ENCODE measurements at regions not wholly inside any gene's neighbourhood (a gene's known extent, or its start where the extent isn't known, plus 50 kb on each side); places are given as distances from the start of the nearest gene placed in this dataset.
"Not testable (repeated sequence)": the region's sequence is repeated elsewhere in the genome, so short reads cannot be mapped to it uniquely, and the experiment has no call there.

DNA sequence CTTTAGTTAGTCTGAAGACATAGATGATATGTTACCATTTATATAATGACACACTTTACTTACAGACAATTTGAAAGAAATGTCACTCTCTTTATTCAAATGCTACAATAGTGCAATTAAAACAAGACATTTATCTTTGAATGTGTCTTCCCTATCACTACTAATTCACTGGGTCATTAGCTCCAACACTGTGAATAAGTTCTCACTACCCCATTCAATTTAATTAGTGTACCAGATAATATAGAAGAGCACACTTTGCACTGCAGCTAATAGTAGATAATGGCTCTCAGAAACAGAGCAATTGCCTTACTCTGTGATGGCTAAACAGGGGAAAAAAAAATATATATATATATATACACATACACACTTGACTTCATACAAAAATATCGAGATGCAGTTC, 497.0 kb downstream of the DTWD2 start:
- no peaks in the 10 kb centered on the region for H3K36me3 ChIP-seq (ENCODE audit: control insufficient read depth in 3 of 3, insufficient read depth in 2 of 3, low read depth in 1 of 3, low read length in 3 of 3)
- H3K27me3 ChIP-seq (ENCODE audit: control insufficient read depth in 3 of 3, insufficient read depth in 3 of 3, low read length in 3 of 3), result no peaks in the 10 kb centered on the region
- H3K4me3 ChIP-seq (ENCODE audit: low read depth in 1 of 3, low read length in 3 of 3), result no peak overlapping the region
- no peak for FAIRE-seq
- whole genome bisulfite sequencing, 3 donors, result 77 to 98% (median 87%) methylated on average over 1 of the region's 1 CpG
- H3K27ac ChIP-seq (ENCODE audit: low read depth in 1 of 3, low read length in 2 of 3), result no peak overlapping the region
- no peak for DNase-seq
- H3K9me3 ChIP-seq (ENCODE audit: control insufficient read depth in 2 of 2, insufficient read depth in 1 of 2, low read depth in 1 of 2, low read length in 1 of 2), result no peaks in the 10 kb centered on the region
- H3K4me1 ChIP-seq (ENCODE audit: control insufficient read depth in 3 of 3, insufficient read depth in 2 of 3, low read depth in 1 of 3, low read length in 2 of 3), result no peaks in the 10 kb centered on the region

DNA sequence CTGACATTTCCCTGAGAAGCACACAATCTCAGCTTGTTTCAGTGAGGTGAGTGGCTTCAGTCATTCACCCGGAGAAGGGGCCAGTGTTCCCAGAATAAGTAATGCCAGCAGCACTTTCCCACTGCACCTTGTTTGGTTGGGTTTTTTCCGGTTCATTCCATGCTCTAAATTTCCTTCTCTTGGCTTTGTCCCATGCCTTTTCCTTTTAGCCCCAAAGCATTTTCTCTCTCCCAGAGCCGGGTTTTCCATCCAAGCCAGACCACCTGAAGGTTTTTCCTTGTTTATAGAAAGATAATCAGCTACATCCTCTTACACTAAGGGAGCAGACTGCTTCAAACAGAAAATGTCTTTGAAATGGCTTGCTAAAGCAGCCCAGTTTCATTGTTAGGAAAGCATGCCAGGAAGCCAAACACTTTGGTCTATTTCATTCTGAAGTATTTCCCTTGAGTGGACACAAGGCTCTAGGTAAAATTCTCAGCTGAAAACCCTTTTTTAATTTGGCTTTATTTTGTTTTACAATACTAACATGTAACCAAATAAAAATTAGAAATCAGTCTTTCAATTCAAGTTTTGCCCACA, 501.6 kb downstream of the DTWD2 start:
- DNase-seq (no peak), FAIRE-seq (no peak)
- Histone ChIP-seq H3K36me3 (ENCODE audit: control insufficient read depth in 3 of 3, insufficient read depth in 2 of 3, low read depth in 1 of 3, low read length in 3 of 3) (no peaks in the 10 kb centered on the region), H3K27me3 (ENCODE audit: control insufficient read depth in 3 of 3, insufficient read depth in 3 of 3, low read length in 3 of 3) (no peaks in the 10 kb centered on the region), H3K9me3 (ENCODE audit: control insufficient read depth in 2 of 2, insufficient read depth in 1 of 2, low read depth in 1 of 2, low read length in 1 of 2) (peaks cover 0 to 9% of the 10 kb centered on the region in 2 donors), H3K4me3 (ENCODE audit: low read depth in 1 of 3, low read length in 3 of 3) (no peak overlapping the region), H3K4me1 (ENCODE audit: control insufficient read depth in 3 of 3, insufficient read depth in 2 of 3, low read depth in 1 of 3, low read length in 2 of 3) (no peaks in the 10 kb centered on the region), H3K27ac (ENCODE audit: low read depth in 1 of 3, low read length in 2 of 3) (no peak overlapping the region)
- 39 to 47% (median 41%) methylated on average over 3 of the region's 3 CpGs for WGBS, 3 donors

DNA sequence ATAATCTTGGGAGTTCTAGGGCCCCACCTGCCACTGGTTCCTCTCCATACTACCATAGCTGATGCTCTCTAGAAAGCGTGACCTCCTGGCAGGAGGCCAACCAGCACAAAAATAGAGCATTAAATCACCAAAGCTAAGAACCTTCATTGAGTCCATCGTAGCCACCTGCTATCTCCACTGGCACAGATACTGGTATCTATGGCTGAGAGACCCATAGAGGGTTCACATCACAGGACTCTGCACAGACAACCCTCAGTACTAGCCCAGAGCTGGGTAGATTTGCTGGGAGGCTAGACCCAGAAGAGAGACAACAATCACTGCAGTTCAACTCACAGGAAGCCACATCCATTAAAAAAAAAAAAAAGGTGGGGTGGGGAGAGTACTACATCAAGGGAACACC, 509.1 kb downstream of the DTWD2 start:
- no peak for FAIRE-seq
- 81 to 89% (median 88%) methylated on average over 2 of the region's 2 CpGs for WGBS, 3 donors
- H3K9me3 ChIP-seq (ENCODE audit: control insufficient read depth in 2 of 2, insufficient read depth in 1 of 2, low read depth in 1 of 2, low read length in 1 of 2), result peaks cover 0 to 22% of the 10 kb centered on the region in 2 donors

DNA sequence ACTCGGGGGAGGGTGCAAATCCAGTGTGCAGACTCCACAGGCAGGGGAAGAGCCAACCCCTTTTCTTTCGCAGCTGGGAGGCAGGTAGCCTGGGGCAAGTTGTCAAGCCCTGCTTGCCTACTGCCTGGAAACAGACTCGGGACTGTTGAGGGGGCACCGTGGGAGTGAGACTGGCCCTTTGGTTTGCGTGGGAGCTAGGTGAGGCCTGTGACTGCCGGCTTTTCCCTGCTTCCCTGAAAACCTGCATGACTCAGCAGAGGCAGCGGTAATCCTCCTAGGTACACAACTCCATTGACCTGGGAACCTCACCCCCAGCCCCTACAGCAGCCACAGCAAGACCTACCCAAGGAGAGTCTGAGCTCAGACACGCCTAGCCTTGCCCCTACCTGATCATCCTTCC, 509.5 kb downstream of the DTWD2 start:
- Histone ChIP-seq H3K27ac (ENCODE audit: low read depth in 1 of 3, low read length in 2 of 3) (no peak overlapping the region), H3K4me1 (ENCODE audit: control insufficient read depth in 3 of 3, insufficient read depth in 2 of 3, low read depth in 1 of 3, low read length in 2 of 3) (no peaks in the 10 kb centered on the region), H3K27me3 (ENCODE audit: control insufficient read depth in 3 of 3, insufficient read depth in 3 of 3, low read length in 3 of 3) (no peaks in the 10 kb centered on the region), H3K9me3 (ENCODE audit: control insufficient read depth in 2 of 2, insufficient read depth in 1 of 2, low read depth in 1 of 2, low read length in 1 of 2) (peaks cover 0 to 22% of the 10 kb centered on the region in 2 donors), H3K36me3 (ENCODE audit: control insufficient read depth in 3 of 3, insufficient read depth in 2 of 3, low read depth in 1 of 3, low read length in 3 of 3) (no peaks in the 10 kb centered on the region), H3K4me3 (ENCODE audit: low read depth in 1 of 3, low read length in 3 of 3) (no peak overlapping the region)
- FAIRE-seq (no peak), DNase-seq (no peak)
- 86 to 88% (median 87%) methylated on average over 8 of the region's 8 CpGs for WGBS, 3 donors

More for the DNA sequence above, 509.1 kb downstream of the DTWD2 start:
- Histone ChIP-seq H3K27me3 (ENCODE audit: control insufficient read depth in 3 of 3, insufficient read depth in 3 of 3, low read length in 3 of 3) (no peaks in the 10 kb centered on the region), H3K27ac (ENCODE audit: low read depth in 1 of 3, low read length in 2 of 3) (no peak overlapping the region), H3K4me1 (ENCODE audit: control insufficient read depth in 3 of 3, insufficient read depth in 2 of 3, low read depth in 1 of 3, low read length in 2 of 3) (no peaks in the 10 kb centered on the region), H3K36me3 (ENCODE audit: control insufficient read depth in 3 of 3, insufficient read depth in 2 of 3, low read depth in 1 of 3, low read length in 3 of 3) (no peaks in the 10 kb centered on the region), H3K4me3 (ENCODE audit: low read depth in 1 of 3, low read length in 3 of 3) (no peak overlapping the region)
- no peak for DNase-seq

DNA sequence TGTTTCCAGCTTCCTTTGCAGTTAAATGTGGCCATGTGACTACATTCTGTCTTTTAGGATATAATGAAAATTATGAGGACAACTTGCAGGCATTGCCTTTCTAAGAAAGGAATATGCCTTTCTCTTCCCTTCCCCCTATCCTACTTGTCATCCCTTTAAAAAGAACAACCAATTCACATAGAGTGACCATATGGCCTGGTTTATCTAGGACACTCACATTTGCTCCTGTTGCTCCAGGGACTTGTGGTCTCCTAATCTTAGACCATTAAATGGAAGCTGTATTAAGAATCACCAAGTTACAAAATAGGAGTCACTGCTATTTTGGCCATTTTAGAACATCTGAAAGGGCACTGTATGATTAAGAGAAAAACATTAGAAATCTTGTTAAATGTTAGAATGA, 520.3 kb downstream of the DTWD2 start:
- Histone ChIP-seq H3K4me3 (ENCODE audit: low read depth in 1 of 3, low read length in 3 of 3) (no peak overlapping the region), H3K9me3 (ENCODE audit: control insufficient read depth in 2 of 2, insufficient read depth in 1 of 2, low read depth in 1 of 2, low read length in 1 of 2) (peaks cover 0 to 1% of the 10 kb centered on the region in 2 donors), H3K27me3 (ENCODE audit: control insufficient read depth in 3 of 3, insufficient read depth in 3 of 3, low read length in 3 of 3) (no peaks in the 10 kb centered on the region), H3K4me1 (ENCODE audit: control insufficient read depth in 3 of 3, insufficient read depth in 2 of 3, low read depth in 1 of 3, low read length in 2 of 3) (no peaks in the 10 kb centered on the region), H3K36me3 (ENCODE audit: control insufficient read depth in 3 of 3, insufficient read depth in 2 of 3, low read depth in 1 of 3, low read length in 3 of 3) (no peaks in the 10 kb centered on the region), H3K27ac (ENCODE audit: low read depth in 1 of 3, low read length in 2 of 3) (no peak overlapping the region)
- FAIRE-seq (no peak), DNase-seq (no peak)

DNA sequence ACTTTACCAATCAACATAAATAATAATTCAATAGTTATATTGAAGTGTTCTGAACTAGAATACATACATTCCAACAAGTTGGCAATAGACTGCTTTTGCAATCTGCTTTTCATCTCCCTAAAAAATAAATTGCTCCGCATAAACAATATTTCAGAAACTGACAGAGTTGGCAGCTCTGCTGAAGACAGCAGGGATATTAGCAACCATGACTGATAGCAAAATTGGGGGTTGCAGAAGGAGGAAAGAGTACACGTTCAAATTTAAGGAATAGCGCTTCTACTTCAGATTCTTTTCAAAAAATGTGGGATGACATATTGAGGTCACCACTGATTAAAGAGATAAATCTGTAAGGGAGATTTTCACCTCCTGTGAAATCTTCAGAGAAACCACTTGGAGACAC, 521.2 kb downstream of the DTWD2 start:
- no peaks in the 10 kb centered on the region for H3K36me3 ChIP-seq (ENCODE audit: control insufficient read depth in 3 of 3, insufficient read depth in 2 of 3, low read depth in 1 of 3, low read length in 3 of 3)
- no peak for FAIRE-seq
- 79 to 92% (median 88%) methylated on average over 3 of the region's 3 CpGs for WGBS, 3 donors
- H3K4me1 ChIP-seq (ENCODE audit: control insufficient read depth in 3 of 3, insufficient read depth in 2 of 3, low read depth in 1 of 3, low read length in 2 of 3), result no peaks in the 10 kb centered on the region
- peaks cover 0 to 1% of the 10 kb centered on the region in 2 donors for H3K9me3 ChIP-seq (ENCODE audit: control insufficient read depth in 2 of 2, insufficient read depth in 1 of 2, low read depth in 1 of 2, low read length in 1 of 2)
- no peak overlapping the region for H3K27ac ChIP-seq (ENCODE audit: low read depth in 1 of 3, low read length in 2 of 3)
- no peak overlapping the region for H3K4me3 ChIP-seq (ENCODE audit: low read depth in 1 of 3, low read length in 3 of 3)
- H3K27me3 ChIP-seq (ENCODE audit: control insufficient read depth in 3 of 3, insufficient read depth in 3 of 3, low read length in 3 of 3), result no peaks in the 10 kb centered on the region
- no peak for DNase-seq

DNA sequence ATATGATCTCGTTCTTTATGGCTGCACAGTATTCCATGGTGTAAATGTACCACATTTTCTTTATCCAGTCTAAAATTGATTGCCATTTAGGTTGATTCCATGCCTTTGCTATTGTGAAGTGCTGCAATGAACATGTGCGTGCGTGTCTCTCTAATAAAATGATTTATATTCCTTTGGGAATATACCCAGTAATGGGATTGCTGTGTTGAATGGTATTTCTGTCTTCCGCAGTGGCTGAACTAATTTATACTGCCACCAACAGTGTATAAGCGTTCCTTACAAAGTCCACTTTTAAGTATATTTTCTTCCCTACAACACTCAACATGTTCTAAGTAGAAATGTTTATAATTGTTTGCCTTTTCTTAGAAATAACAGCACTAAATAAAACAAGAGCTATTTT, 521.9 kb downstream of the DTWD2 start:
- H3K27ac ChIP-seq (ENCODE audit: low read depth in 1 of 3, low read length in 2 of 3), result no peak overlapping the region
- no peak for FAIRE-seq
- 76 to 81% (median 80%) methylated on average over 5 of the region's 5 CpGs for WGBS, 3 donors

DNA sequence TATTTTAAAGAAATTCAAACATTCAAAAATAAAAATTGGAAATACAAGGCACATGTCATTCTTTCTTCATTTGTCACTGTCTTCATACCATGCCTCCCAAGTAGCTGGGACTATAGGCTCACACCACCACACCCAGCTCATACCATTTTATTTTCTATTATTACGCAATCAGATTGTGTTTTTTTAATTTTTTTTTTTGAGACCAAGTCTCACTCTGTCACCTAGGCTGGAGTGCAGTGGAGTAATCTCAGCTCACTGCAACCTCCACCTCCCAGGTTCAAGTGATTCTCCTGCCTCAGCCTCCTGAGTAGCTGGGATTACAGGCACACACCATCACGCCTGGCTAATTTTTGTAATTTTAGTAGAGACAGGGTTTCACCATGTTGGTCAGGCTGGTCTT, 526.1 kb downstream of the DTWD2 start:
- H3K27me3 ChIP-seq (ENCODE audit: control insufficient read depth in 3 of 3, insufficient read depth in 3 of 3, low read length in 3 of 3); H3K9me3 ChIP-seq (ENCODE audit: control insufficient read depth in 2 of 2, insufficient read depth in 1 of 2, low read depth in 1 of 2, low read length in 1 of 2); H3K4me1 ChIP-seq (ENCODE audit: control insufficient read depth in 3 of 3, insufficient read depth in 2 of 3, low read depth in 1 of 3, low read length in 2 of 3); DNase-seq; H3K4me3 ChIP-seq (ENCODE audit: low read depth in 1 of 3, low read length in 3 of 3); H3K27ac ChIP-seq (ENCODE audit: low read depth in 1 of 3, low read length in 2 of 3); FAIRE-seq; H3K36me3 ChIP-seq (ENCODE audit: control insufficient read depth in 3 of 3, insufficient read depth in 2 of 3, low read depth in 1 of 3, low read length in 3 of 3): not testable (repeated sequence)
- whole genome bisulfite sequencing, 3 donors, result 85 to 91% (median 86%) methylated on average over 2 of the region's 2 CpGs

More for the DNA sequence above, 521.9 kb downstream of the DTWD2 start:
- Histone ChIP-seq H3K36me3 (ENCODE audit: control insufficient read depth in 3 of 3, insufficient read depth in 2 of 3, low read depth in 1 of 3, low read length in 3 of 3) (no peaks in the 10 kb centered on the region), H3K9me3 (ENCODE audit: control insufficient read depth in 2 of 2, insufficient read depth in 1 of 2, low read depth in 1 of 2, low read length in 1 of 2) (peaks cover 0 to 1% of the 10 kb centered on the region in 2 donors), H3K4me3 (ENCODE audit: low read depth in 1 of 3, low read length in 3 of 3) (no peak overlapping the region), H3K27me3 (ENCODE audit: control insufficient read depth in 3 of 3, insufficient read depth in 3 of 3, low read length in 3 of 3) (no peaks in the 10 kb centered on the region), H3K4me1 (ENCODE audit: control insufficient read depth in 3 of 3, insufficient read depth in 2 of 3, low read depth in 1 of 3, low read length in 2 of 3) (no peaks in the 10 kb centered on the region)
- no peak for DNase-seq

DNA sequence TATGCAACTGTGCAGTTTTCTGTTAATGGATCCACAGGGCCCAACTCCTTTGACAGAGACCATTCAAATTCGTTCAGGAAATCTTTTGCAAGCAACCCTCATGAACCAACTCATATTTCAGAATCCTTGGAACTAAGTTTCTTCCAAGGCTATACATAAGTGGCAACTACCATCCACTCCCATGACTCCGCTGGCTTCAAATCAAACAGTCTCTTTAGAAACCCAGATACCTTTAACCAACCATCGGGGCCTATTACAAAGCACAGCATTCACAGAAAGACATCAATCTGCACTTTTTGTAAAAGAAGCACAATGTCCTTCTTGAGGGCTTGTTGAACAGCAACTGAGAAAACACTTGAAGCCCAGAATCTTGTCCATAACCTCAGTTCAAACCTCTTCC, 526.9 kb downstream of the DTWD2 start:
- FAIRE-seq, result no peak
- H3K4me1 ChIP-seq (ENCODE audit: control insufficient read depth in 3 of 3, insufficient read depth in 2 of 3, low read depth in 1 of 3, low read length in 2 of 3), result no peaks in the 10 kb centered on the region
- H3K27ac ChIP-seq (ENCODE audit: low read depth in 1 of 3, low read length in 2 of 3), result no peak overlapping the region
- H3K36me3 ChIP-seq (ENCODE audit: control insufficient read depth in 3 of 3, insufficient read depth in 2 of 3, low read depth in 1 of 3, low read length in 3 of 3), result no peaks in the 10 kb centered on the region
- H3K4me3 ChIP-seq (ENCODE audit: low read depth in 1 of 3, low read length in 3 of 3), result no peak overlapping the region
- no peak for DNase-seq
- no peaks in the 10 kb centered on the region for H3K27me3 ChIP-seq (ENCODE audit: control insufficient read depth in 3 of 3, insufficient read depth in 3 of 3, low read length in 3 of 3)
- 66 to 72% (median 68%) methylated on average over 3 of the region's 3 CpGs for WGBS, 3 donors
- H3K9me3 ChIP-seq (ENCODE audit: control insufficient read depth in 2 of 2, insufficient read depth in 1 of 2, low read depth in 1 of 2, low read length in 1 of 2), result no peaks in the 10 kb centered on the region
